ENCODE measurements at regions not wholly inside any gene's neighbourhood (a gene's known extent, or its start where the extent isn't known, plus 50 kb on each side); places are given as distances from the start of the nearest gene placed in this dataset.

DNA sequence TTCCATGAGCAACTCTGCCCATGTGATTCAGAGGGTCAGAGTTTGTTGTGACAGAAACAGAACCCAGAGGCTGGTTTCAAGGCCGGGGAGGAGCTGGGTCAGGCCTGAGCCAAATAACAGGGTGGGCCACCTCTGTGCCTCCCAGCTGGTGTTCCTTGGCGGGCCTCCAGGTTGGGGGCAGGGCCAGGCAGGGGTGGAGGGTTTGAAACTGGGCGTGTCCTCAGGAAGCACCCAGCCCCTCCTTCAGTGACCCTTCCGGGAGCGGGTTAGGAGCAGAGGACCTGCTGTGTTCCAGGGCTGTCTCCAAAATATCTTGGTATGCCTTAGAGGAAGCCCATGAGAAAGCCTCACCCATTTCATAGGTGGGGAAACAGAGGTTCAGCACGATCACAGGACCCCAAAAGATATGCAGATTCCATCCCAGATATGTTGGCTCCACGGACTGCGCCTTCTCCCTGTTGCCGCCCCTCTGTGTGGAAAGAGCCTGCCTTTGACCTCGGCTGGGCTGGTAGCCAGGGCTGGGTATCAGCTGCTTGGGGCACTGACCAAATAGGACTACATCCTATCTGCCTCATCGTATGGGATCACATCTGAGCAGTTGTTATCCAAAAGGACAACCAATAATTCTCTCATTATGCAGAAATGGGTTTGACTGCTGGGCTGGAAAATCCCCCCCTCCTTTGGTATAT lies 74.8 kb upstream of the GLI2 start:
- no peak for TF ChIP-seq EZH2 (IDR thresholded peaks at IDR 0.05; ENCODE audit: borderline replicate concordance, low read depth, low read length, poor library complexity, severe bottlenecking)
- TF ChIP-seq, protein P1, sequence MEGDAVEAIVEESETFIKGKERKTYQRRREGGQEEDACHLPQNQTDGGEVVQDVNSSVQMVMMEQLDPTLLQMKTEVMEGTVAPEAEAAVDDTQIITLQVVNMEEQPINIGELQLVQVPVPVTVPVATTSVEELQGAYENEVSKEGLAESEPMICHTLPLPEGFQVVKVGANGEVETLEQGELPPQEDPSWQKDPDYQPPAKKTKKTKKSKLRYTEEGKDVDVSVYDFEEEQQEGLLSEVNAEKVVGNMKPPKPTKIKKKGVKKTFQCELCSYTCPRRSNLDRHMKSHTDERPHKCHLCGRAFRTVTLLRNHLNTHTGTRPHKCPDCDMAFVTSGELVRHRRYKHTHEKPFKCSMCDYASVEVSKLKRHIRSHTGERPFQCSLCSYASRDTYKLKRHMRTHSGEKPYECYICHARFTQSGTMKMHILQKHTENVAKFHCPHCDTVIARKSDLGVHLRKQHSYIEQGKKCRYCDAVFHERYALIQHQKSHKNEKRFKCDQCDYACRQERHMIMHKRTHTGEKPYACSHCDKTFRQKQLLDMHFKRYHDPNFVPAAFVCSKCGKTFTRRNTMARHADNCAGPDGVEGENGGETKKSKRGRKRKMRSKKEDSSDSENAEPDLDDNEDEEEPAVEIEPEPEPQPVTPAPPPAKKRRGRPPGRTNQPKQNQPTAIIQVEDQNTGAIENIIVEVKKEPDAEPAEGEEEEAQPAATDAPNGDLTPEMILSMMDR (conservative IDR thresholded peaks at IDR 0.05; ENCODE audit: low read depth, low read length): no peak
